Ishikawa (cell line): ENCODE measurements at regions not wholly inside any gene's neighbourhood (a gene's known extent, or its start where the extent isn't known, plus 50 kb on each side); places are given as distances from the start of the nearest gene placed in this dataset.

Source experiments
- CEBPB ChIP-seq: IDR thresholded peaks from 2 replicates; pipeline ENCODE4 v1.6.1; 2012
- CREB1 ChIP-seq: IDR thresholded peaks from 2 replicates; pipeline ENCODE4 v1.6.1; 2012; ENCODE audit warnings: low read depth
- EGR1 ChIP-seq: IDR thresholded peaks from 2 replicates; pipeline ENCODE4 v1.6.1; 2012
- EP300 ChIP-seq: IDR thresholded peaks from 2 replicates; pipeline ENCODE4 v1.6.1; 2012; ENCODE audit warnings: borderline replicate concordance
- FOXM1 ChIP-seq: IDR thresholded peaks from 2 replicates; pipeline ENCODE4 v1.6.1; 2012; ENCODE audit warnings: low read depth, borderline replicate concordance
- NFIC ChIP-seq: IDR thresholded peaks from 2 replicates; pipeline ENCODE4 v1.6.1; 2012
- RAD21 ChIP-seq: IDR thresholded peaks from 2 replicates; pipeline ENCODE4 v1.6.1; 2012; ENCODE audit warnings: low read depth
- REST ChIP-seq: IDR thresholded peaks from 2 replicates; pipeline ENCODE4 v1.6.1; 2012; ENCODE audit warnings: low read depth, mild to moderate bottlenecking
- TAF1 ChIP-seq: IDR thresholded peaks from 2 replicates; pipeline ENCODE4 v1.6.1; 2012; ENCODE audit warnings: low read depth, mild to moderate bottlenecking
- TCF12 ChIP-seq: IDR thresholded peaks from 2 replicates; pipeline ENCODE4 v1.6.1; 2012; ENCODE audit warnings: low read depth
- TEAD4 ChIP-seq: IDR thresholded peaks from 2 replicates; pipeline ENCODE4 v1.6.1; 2012
- USF1 ChIP-seq: IDR thresholded peaks from 2 replicates; pipeline ENCODE4 v1.6.1; 2012
- YY1 ChIP-seq: IDR thresholded peaks from 2 replicates; pipeline ENCODE4 v1.6.1; 2012; ENCODE audit warnings: low read depth
- ZBTB7A ChIP-seq: IDR thresholded peaks from 2 replicates; pipeline ENCODE4 v1.6.1; 2012; ENCODE audit warnings: low read depth
- TF ChIP-seq, protein P1 (sequence below): IDR thresholded peaks from 2 replicates; pipeline ENCODE4 v1.6.1; 2012

DNA sequence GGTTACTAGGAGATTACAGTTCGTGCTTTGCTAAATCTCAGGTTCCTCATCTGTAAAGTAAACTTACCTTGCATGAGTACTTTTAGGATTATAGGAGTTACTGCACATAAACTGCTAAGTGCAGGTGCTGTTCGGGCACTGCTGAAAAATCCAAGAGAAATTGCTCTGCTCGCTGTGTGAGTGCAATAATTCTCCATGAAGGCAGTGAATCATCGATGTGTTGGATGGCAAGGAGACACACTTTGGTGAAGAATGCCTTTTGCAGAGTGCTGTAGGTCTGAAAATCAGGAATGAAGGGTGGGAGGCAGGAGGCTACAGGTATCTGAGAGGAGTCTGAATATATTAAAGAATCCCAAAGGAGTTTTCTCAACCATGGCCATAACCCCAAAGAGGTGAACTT lies 113.0 kb downstream of the CHIC2 start:
- TF ChIP-seq FOXM1: no peak
- no peak for TF ChIP-seq ZBTB7A
- no peak for TF ChIP-seq REST
- no peak for TF ChIP-seq EGR1
- TF ChIP-seq NFIC: no peak
- TF ChIP-seq TAF1: no peak
- no peak for TF ChIP-seq TCF12
- TF ChIP-seq YY1: no peak
- no peak for TF ChIP-seq RAD21
- no peak for TF ChIP-seq CREB1
- TF ChIP-seq USF1: no peak
- no peak for TF ChIP-seq TEAD4
- TF ChIP-seq, protein P1, sequence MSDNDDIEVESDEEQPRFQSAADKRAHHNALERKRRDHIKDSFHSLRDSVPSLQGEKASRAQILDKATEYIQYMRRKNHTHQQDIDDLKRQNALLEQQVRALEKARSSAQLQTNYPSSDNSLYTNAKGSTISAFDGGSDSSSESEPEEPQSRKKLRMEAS: no peak
- TF ChIP-seq EP300: no peak
- no peak for TF ChIP-seq CEBPB

DNA sequence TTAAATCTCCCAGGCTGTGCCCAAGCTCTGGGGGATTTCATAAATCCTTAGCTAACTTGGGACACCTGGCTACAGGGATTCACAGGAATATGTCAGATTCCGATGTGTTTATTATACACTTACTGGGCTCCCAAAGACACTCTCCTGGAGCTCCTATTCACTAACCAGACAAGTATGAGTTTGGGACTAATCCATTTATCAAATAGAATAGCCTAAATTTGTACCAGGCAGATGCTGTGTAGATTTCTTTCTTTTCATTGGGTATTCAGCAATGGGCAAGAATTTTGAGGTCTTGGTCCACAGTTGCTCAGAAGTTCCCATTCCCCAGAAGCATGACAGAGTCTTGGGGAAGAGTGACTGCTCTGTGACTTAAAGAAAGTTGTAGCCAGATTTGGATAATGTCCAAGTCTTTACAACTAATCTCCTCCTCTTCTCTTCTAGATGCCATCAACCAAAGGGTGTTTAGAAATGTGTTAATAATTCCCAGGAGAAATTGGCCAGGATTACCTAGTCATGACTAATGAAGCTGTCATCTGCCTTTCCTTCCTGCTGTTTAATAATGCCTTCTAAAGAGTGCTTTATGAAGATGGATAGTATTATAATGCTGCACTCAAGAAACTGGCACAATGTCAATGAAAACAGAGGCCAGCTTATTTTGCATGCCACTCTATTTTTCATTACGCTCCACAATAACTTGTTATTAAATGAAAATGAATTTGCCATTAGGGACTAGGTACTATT lies 120.9 kb downstream of the CHIC2 start:
- TF ChIP-seq, protein P1: 0 out of 2 replicates have a peak, but pooled peaks have one; percentile 17
- TF ChIP-seq REST: no peak
- no peak for TF ChIP-seq EP300
- peak; percentile 87 for TF ChIP-seq TCF12
- no peak for TF ChIP-seq RAD21
- no peak for TF ChIP-seq ZBTB7A
- peak; percentile 99 for TF ChIP-seq NFIC
- TF ChIP-seq CEBPB: peak; percentile 23; the same call in 1 of the 2 replicates
- TF ChIP-seq TEAD4: peak; percentile 61
- no peak for TF ChIP-seq TAF1
- TF ChIP-seq USF1: no peak
- no peak for TF ChIP-seq FOXM1
- no peak for TF ChIP-seq YY1
- TF ChIP-seq EGR1: no peak
- TF ChIP-seq CREB1: no peak

GRCh38 chr4:53942712-53943111 lies 121.7 kb downstream of the CHIC2 start:
- TF ChIP-seq USF1 (no peak), RAD21 (no peak), FOXM1 (no peak), EP300 (no peak), NFIC (no peak), TCF12 (no peak), TEAD4 (no peak)
- TF ChIP-seq, protein P1: no peak

GRCh38 chr4:53941331-53941730 lies 123.1 kb downstream of the CHIC2 start:
- TF ChIP-seq TAF1: no peak
- TF ChIP-seq CEBPB: no peak
- no peak for TF ChIP-seq NFIC
- TF ChIP-seq EGR1: no peak
- TF ChIP-seq, protein P1: no peak
- TF ChIP-seq RAD21: no peak
- TF ChIP-seq REST: no peak
- TF ChIP-seq YY1: no peak
- TF ChIP-seq FOXM1: no peak
- TF ChIP-seq ZBTB7A: no peak
- TF ChIP-seq CREB1: no peak
- TF ChIP-seq TEAD4: no peak
- no peak for TF ChIP-seq TCF12
- TF ChIP-seq EP300: no peak
- no peak for TF ChIP-seq USF1
